ENCODE measurements at regions not wholly inside any gene's neighbourhood (a gene's known extent, or its start where the extent isn't known, plus 50 kb on each side); places are given as distances from the start of the nearest gene placed in this dataset.

DNA sequence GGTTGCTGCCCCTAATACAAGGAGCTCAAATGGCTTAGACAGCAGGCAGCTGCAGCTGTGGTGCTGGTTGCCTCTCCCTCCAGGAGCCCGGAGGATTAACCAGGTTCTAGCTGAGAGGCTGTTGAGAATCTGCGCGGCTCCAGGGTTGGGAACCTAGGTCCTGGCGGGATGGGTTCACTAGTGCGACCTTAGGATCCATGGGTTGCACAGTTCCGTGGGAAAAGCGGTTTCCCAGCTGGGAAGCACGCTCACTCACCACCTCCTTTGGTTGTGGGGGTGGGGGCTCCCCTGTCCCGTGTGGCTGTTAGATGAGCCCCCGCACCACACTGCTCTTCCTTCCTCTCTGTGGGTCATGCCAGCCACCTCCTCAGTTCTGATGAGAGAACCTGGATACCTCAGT lies 375.1 kb upstream of the ARRDC4 start:
- TF ChIP-seq CTCF (IDR thresholded peaks at IDR 0.05): no peak
- no peak for TF ChIP-seq POLR2A (IDR thresholded peaks at IDR 0.05)

Data from breast epithelium (tissue), 3 donors.